Suppressor macrophage (primary cell): ENCODE measurements at regions not wholly inside any gene's neighbourhood (a gene's known extent, or its start where the extent isn't known, plus 50 kb on each side); places are given as distances from the start of the nearest gene placed in this dataset.

ENCODE experiments used
- DNase-seq, 4 experiments: peaks; one replicate each; pipeline ENCODE4 v3.0.0-alpha.2; 2020 to 2022

DNA sequence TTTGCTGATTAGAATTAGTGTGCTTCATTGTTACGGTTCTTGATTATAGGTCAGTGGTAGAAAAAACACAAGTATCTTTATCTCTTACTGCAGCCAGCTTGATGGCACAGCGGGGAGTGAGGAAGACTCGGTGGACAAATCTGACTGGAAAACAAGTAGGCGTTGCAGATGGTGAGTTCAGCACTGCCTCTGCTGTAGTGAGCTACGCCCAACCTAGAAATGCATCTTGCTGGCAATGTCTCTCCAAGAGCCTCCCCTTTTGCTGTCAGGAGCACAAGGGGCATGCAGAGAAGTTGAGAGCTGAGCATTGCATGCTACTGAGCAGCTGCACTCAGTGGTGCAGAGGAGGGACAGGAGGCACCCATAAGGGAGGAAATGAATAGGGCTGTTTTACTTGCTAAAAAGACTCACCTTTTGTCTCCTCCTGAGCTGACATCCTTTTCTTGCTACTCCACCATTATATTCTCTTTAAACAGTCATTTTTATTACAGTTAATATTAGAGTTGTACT is 977.3 kb upstream of the ACVR2A start:
- DNase-seq, result no peak

DNA sequence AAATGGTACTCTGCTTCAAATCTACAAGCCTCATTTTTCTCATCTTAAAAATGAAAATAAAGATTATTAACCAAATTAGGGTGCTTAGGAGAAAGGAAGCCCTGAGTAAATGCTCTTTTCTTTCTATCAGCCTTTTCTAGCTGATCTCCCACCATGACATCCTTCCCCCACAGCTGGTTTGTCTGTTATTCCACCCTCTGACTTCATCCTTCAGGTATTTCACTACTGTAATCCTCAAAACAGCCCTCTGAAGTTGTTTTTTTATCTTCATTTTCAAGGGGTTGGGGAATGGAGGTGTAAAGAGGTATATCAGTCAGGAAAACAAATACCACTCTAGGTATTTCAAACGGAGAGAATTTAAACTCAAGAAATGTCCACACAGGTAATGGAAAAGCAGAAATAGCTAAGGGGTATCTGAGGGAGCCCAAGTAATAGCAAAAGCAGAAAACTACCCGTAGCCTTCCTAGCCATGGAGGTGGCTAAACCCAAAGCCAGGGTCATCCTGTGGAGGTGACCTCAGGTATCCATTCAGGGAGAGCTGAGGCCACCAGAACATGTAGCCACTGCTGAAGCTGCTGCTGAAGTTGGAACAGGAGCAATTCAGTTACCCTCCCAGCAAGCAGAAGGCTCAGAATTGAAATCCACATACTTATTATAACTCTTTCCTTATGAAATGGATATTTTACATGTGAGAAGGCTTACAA is 990.9 kb upstream of the ACVR2A start:
- no peak for DNase-seq

DNA sequence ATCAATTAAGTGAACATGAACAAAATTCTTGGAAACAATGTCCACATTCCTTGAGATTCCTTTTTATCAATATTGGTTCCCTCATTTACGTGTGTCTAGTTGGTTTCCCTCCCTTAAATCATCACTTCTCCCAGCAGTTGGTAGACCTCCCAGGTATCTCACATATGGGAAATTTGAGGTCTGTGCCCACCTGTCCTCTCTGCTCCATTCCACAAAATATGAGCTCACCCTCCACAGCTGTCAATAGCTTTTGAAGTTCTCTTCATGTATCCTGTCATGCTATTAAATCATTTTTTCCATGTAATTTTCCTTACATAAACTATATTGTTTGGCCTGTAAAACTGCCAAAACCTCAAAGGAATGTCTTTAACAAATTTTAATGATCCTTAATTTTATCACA is 992.2 kb upstream of the ACVR2A start:
- no peak for DNase-seq

DNA sequence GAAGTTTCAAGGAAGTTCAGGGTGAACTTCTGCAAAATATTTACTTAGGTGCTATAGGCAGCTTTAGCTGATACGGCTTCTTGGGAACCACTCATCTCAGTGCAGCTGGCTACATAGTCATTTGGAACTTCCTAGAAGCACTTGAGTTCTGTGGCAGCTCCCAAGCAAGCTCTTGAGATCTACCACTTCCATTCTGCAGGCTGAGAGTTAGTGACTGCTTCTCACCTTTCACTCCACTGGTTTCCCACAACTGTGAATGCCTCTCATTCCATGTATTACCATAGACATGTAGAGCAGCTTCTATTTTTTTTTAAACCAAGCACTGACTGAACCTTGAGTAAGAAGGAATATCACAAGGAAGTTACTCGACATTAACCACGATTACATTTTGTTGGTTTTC is 994.1 kb upstream of the ACVR2A start:
- no peak for DNase-seq

DNA sequence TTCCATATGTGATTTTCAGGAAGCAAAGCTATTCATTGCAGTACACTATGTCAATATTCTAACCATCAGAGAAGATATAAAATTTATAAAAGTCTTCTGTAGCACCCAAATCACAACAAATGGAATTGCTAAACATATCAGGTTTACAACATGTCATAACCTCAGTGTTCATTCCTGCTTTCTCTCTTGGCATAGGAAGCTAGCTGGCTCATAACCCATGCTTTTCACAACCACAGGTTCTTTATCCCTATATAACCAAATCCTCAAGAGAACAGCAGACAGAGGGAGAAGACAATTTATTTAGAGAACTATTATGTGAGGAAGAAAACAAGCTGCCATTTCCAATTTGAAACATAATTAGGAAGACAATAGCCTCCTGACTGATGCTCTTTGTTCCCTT is 997.0 kb upstream of the ACVR2A start:
- DNase-seq, result no peak

DNA sequence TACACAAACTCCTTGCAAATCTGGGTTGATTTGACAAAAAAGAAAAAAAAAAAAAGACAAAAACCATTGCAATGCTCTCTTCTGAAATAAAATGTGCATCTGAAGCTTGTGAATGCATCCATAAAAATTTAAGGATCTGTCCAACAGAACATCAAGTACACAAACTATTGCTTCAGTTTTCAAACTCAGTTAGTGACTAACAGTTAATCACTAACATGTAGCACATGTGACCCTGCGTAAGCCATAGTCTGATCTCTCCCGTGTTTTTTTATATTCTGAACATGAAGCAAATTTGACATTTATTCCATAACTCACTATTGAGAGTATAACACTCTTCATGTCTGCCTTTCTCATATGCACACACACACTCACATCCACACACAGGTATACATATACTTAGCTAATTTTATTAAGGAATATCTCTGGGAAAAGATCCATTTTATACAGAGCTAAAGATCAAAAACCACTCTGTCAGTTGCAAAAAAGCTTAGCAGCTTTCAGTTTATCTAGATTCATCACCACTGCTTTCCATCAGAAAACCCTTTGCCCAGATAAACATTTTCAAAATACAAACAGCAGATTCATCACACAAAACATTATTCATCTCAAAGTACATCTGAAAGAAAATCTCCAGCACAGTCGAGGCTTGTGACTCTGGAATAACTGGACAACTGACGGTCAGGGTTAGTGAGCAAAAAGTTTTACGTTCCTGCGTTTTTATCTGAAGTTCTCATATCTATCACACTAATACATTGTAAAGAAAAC is 1000.4 kb upstream of the ACVR2A start:
- no peak for DNase-seq

DNA sequence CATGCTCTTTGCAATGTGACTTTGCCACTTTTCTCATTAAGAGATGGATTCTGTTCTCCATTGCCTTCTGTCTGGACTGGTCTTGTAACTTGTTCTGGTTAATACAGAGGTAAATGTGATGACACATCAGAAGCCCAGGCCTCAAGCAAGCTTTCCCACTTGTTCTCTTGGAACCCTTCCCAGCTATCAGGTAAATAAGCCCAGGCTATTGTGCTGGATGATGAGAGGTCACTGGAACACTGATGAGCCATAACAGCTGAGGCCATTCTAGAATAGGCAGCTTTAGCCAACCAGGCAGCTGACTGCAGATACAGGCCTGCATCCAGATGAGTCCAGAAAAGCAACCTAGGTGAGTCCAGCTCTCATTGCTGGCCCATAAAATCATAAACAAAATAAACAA is 1007.0 kb upstream of the ACVR2A start:
- no peak for DNase-seq

DNA sequence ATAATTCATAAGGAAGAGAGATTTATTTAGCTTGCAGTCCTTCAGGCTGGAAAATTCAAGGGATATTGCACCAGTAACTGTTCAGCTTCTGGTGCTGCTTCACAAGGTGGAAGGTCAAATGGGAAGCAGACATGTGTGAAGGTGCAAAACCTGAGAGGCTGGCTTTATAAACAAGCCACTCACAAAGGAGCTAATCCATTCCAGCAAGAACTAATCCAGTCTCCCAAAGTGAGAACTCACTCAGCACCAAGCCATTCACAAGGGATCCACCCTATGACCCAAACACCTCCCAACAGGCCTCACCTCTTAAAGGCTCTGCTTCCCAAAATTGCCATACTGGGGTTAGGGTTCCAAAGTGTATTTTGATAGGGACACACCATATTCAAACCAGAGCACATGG is 1018.4 kb upstream of the ACVR2A start:
- no peak for DNase-seq

DNA sequence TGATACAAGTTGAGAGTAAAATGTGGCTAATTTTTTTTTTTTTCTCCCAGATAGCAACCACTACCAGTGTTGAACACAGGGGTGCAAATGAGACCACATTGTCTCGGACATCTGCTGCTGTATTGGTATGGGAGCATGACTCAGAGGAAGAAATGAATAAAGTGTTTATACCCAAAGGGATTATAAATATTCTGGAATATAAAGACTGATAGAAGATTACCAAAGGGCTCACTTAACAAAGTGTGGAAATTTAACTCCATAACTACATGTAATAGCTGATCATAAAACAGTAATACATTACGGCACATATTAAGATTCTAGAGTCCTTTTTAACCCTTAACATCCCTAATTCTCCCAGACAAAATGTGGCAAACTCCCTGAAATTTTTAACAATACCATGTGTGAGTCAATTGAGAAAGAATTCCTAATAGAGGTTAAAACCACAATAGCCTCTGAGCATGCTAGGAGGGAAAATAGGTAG is 1023.0 kb upstream of the ACVR2A start:
- DNase-seq, result no peak

DNA sequence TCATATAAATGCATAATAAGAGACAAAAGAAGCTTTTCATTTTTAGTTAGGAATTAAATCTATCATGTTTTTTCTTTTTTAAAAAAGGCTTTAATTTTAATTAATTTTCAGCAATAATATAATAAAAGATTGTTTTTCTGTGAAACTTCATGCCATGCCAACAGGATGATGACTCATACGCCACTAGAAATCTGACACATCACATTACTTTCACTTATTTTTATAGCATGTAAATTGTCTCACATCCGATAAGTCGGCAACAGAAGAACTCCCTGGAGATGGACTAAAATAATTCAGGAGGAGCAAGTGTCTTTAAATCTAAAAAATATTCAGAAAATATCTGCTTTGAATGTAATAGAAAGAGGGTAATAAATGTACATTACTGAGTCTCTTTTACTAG is 1024.2 kb upstream of the ACVR2A start:
- no peak for DNase-seq

DNA sequence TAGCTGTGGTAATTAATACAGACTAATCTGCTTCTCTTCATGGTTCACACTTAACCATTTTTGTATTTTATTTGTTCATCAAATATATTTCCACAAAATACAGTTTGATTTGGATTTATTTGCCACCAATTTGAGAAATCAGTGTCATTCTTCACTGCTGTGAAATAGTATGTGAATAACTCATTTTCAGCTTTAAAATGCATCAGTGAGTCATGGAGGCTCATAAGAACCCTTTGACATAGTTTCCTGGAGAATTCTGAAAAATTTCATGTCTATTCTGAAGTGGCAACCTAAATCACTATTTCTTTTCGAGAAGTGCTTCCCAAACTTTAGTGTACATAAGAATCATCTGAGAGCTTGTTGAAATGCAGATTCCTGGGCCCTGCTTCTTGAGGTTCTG is 1026.7 kb upstream of the ACVR2A start:
- DNase-seq, result no peak

DNA sequence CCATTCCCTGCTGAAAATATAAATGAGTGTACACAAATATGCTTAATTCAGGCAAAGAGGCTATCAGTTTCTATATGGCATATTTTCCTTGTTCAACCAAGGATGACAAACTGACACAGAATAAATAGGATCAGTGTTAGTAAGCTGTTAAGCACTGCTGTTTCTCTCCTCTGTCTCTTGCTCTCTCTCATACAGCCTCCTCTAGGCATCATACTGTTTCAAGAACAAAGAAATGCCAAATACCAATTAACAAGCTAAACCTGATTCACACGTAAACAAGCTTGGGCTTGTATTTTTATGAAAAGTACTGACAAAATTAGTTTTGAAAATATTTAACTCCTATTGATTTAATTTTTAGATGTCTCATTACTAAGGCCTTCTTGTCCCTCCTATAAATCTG is 1027.2 kb upstream of the ACVR2A start:
- no peak for DNase-seq

DNA sequence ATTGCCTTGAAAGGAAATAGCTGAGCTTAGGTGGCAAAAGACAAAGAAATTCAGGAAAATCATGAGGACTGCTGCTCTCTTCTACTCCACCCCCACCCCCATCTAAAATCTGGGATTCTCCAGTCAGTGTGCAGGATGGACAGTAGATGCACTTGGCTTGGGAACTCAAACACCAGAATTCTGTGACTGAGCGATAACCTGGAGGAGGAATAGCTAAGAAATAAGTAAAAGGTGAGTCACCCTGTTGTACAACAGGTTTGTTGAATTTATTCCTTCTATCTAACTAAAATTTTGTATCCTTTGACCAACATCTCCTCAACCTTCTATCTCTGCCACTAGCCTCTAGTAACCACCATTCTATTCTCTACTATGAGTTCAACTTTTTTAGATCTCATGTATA is 1029.9 kb upstream of the ACVR2A start:
- DNase-seq, result no peak

DNA sequence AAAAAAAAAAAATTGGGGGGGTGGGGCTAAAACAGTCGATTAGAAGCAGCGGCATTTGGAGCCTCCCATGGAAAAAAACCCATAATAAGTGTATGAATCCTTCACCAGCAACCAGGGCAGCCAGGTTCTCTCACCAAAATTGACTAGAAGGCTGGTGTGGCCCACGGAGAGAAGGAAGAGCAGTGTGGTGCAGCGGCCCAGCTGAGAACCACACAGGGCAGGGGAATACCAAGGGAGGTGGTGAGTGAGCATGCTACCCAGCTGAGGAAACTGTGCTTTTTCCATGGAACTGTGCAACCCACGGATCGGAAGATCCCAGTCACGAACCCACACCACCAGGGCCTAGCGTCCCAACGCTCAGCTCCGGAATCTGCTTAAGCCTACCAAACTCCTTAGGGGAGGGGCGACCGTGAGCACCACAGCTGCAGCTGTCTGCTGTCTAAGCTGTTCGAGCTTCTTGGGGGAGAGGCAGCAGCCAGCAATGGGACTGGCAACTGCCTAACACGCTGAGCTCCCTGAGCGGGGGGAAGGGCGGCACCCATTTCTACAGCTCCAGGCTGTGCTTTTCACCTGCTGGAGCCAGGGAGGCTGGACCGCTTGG is 1037.2 kb upstream of the ACVR2A start:
- no peak for DNase-seq

DNA sequence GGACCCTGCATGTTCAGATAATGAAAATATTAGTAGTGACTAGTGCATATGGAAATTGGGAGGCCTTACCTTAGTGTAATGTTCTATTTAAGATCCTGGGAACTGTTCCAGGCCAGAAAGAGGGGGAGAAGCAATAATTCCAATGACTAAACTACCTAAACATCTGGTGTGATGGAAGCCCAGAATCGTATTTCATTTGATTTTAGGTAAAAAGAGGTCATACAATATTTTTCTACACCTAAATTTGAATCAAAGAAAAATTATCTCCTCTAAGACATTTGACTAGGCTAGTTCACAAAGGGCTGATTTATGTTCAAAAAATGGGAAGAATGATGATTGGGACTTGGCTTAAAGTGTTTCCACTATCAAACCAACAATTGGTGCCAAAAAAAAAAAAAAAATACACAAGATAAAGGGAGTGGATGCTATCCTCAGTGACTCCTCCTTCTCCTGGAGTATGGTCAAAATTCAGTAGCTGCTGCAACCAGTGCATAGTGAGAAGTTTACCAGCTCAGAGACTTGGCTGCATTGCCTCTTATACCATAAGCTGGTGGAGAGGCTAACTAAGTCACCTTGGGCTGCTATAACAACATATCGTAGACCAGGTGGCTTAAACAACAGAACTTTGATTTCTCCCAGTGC is 1038.3 kb upstream of the ACVR2A start:
- no peak for DNase-seq

DNA sequence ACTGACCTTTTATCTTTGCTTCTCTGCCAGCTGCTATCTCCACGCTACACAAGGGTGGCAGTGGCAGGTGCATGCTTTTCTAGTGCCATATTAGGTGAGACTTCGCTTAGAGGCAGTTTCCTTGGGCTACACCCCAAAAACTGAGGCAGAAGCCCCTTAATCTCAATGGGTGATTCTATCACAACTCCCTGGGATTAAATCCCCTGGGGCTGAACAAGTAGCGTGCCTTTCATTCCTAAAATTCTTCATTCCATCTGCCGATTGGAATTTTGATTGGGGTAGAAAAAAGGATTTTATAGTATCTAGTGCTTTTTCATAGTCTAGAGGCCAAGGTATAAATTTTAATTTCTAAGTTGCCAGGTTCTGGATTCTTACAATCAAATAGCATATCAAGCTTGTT is 1040.5 kb upstream of the ACVR2A start:
- DNase-seq, result no peak

DNA sequence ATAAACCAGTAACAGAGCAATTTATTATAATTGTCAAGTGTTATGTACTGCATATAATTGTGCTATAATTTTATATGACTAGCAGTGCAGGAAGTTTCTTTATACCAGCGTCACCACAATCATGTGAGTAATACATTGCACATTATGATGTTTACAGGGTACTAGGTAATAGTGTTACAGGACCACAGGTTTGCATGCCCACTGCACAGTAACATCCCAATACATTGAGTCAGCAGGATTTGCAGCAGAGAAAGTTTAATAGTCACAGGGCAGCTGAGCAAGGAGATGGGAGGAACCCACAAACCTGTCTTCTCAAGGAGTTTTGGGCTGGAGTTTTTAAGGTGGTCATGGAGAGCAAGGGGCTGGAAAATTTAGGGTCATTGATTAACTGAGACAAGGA is 1042.9 kb upstream of the ACVR2A start:
- DNase-seq, result no peak

DNA sequence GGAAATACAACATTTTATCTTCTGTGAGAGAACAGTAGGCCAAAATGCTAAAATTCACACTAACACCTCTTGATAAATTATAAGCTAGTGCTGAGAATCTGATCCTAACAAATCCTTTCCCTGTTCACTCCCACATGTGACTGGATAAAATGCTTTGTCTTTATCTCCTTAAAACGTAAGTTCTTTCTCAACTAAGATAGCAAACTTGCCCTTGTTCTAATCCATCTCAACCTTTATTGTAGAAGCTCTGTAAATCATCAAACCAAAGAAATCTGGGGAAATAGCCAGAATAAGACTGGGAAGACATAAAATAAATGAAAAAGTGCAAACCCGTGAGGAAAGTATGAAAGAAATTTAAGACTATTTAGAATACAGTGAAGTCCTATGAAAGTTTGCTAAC is 1058.4 kb upstream of the ACVR2A start:
- DNase-seq, result no peak

DNA sequence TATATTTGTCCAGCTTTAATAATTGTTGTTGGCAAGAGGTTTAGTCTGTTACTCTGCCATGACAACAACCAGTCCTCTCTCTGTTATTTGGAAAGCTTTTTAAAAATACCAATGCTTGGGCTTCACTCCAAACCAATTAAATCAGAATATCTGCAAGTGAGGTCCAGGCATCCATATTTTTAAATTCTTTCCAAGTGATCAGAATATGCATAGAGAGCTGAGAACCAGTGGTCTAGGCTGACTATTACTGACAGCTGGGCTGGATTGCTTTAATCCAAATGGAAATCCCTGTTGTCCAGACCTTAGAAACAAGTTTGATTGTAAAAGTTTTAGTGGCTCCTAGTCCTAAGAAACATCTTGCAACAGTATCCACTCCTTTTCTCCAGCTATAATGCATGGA is 1059.7 kb upstream of the ACVR2A start:
- no peak for DNase-seq

DNA sequence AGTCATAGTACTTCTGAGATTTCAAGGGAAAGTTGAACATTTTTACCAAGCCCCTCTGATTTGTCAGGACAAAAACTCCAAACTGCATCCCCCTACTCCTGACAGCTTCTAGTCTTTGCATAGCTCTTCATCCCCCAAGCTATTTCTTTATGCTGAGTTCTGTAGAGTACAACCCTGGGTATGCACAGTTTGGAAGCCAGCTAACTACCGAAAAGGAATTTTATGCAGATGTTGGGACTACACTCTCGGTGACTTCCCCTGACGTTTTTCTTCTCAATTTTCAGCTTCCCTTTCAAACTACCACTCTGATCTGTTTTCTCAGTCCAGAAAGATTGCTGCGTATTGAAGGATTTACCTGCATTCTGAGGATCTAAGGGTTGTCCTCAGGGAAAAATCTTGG is 1060.2 kb upstream of the ACVR2A start:
- no peak for DNase-seq

DNA sequence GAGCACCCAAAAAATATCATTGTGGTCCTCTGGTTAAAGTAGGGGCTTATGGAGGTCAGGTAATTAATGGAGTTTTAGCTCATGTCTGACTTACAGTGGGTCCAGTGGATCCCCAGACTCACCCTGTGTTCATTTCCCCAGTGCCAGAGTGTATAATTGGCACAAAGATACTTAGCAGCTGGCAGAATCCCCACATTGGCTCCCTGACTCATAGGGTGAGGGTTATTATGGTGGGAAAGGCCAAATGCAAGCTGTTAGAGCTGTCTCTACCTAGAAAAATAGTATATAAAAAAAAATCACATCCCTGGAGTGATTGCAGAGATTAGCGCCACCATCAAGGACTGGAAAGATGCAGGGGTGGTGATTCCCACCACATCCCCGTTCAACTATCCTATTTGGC is 1067.6 kb upstream of the ACVR2A start:
- no peak for DNase-seq

DNA sequence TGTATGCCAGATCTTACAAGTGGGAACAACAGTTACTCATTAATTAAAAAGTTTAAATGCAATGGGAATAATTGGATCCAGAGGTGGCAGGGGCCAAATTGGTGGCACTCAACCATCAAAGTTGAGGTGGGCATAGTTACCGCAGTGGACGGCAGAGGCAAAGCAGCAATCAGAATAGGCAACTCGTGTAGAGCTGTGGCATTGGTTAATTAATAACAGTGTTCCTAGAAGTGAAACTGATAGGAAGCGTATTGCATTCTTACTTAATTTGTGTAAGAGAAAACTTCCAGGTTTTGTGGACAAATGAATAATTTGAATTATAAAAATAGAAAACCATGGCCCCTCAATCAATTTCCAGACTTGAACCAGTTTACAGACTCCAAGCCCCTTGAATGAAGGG is 1068.2 kb upstream of the ACVR2A start:
- no peak for DNase-seq

DNA sequence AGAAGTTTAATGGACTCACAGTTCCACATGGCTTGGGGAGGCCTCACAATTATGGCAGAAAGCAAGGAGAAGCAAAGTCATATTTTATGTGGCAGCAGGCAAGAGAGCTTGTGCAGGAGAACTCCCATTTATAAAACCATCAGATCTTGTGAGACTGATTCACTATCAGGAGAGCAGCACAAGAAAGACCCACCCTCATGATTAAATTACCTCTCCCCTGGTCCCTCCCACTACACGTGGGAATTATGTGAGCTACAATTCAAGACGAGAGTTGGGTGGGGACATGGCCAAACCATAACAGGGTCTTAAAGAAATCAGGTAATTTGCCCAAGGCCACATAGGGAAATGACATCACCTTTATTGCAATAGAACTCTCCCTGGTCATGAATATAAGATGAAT is 1073.3 kb upstream of the ACVR2A start:
- DNase-seq, result no peak
